ENCODE measurements at regions not wholly inside any gene's neighbourhood (a gene's known extent, or its start where the extent isn't known, plus 50 kb on each side); places are given as distances from the start of the nearest gene placed in this dataset.

DNA sequence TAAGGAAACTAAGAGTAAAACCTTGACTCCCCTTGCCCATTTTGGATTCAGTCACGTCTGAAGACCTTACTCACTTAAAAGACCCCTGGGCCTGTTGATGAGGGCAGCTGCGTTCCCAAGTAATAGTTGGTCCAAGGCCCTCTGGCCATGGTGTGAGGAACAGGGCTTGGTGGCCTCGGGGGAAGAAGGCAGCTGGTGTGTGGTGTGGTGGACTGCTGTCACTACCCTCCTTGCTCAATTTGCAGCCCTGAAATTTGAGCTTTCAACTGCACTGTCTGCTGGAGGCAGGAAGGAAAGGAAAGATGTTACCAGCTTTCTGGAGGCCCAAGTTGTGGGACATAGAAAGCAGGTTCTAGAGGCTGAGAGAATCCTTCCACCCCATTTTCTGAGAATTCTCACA lies 128.2 kb downstream of the SLC38A6 start:
- FAIRE-seq (no peak), DNase-seq (ENCODE audit: low spot score) (no peak)

DNA sequence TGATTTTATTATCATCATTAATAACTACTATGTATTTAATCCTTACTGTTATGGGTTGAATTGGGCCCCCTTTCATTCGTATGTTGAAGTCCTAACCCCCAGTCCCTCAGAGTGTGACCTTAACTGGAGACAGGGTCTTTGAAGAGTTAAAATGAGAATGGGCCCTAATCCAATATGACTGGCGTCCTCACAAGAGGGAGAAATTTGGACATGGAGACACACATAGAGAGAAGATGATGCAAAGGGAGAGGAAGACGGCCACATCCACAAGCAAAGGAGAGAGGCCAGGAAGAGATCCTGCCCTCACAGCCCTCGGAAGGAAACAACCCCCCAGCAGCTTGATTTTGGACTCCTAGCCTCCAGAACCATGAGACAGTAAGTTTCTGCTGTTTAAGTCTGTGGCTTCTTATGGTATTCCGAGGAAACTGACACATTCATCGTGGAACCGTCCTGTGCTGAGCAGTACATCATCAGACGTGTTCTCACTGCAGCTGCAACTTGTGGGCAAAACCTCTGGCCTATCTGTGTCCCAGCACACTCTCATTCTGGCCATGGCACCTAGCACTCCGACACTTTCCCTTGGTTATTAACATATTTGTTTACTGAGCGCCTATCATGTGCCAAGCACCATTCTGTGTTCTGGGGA lies 127.6 kb downstream of the SLC38A6 start:
- DNase-seq (ENCODE audit: low spot score): no peak
- no peak for FAIRE-seq

DNA sequence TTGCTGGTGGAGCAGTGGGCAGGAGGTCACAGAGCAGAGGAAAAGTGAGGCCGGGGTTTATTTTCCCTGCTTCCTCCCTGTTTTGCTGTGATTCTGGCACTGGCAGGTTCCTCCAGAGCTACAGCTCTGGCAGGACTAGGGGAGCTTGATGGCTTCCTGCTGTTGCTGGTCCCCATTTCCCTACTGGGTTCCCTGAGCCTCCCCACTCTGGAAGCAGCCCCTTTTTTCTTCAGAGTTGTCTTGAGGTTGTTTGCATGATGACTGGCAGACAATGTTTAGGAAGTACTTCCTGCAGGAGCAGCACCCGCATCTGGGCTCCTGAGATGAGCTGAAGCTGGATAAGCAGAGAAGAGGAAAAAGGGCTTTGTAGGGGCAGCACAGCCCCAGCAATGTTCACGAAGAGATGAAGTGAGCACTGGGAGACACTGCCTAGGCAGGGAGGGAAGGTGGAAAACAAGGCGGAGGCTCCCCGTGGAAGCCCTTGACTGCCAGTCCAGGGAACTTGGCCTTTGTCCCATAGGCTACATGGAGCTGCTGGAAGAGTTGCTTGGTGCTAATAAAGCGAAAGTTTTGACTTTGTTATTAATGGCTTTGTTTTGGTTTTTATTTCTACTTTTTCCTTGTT lies 126.9 kb downstream of the SLC38A6 start:
- DNase-seq (ENCODE audit: low spot score) (no peak), FAIRE-seq (no peak)

DNA sequence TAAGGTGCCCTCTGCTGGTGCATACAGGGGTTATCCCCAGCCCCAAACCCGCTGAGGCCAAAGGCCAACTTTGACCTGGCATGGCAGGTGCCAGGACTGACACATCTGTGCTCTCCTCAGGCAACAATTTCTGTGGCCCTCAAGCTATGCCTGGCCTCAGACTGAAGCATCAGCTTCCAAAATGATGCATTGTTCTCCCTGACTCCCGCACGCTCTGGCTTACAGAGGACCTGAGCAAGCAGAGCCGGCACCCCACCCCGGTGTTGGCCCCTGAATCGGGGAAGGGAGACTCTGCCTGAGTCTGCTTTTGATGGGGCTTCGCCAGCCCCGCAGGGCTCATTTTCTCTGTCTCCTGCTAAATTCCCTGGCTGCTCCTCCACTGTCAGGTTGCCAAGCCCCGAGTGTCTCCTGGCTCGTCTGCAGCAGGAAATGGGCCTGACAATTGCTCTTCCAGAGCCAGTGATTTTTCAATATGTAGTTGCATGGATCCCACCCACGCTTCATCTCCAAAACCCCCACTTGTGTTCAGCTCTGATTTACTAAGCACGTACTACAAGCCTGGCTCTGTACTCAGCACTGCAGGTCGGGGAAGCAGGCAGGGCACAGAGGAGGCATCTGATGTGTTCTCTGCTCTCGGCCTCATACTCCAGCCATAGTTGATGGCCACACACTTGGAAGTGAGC lies 126.1 kb downstream of the SLC38A6 start:
- no peak for DNase-seq (ENCODE audit: low spot score)
- no peak for FAIRE-seq

- no peak for DNase-seq (ENCODE audit: low spot score)
- FAIRE-seq: no peak
Measured at GRCh38 chr14:61106271-61106958, 125.4 kb downstream of the SLC38A6 start.

GRCh38 chr14:61104358-61104757 lies 123.3 kb downstream of the SLC38A6 start:
- FAIRE-seq (no peak), DNase-seq (ENCODE audit: low spot score) (no peak)

- DNase-seq (ENCODE audit: low spot score): peak; percentile 87
- peak; percentile 70 for FAIRE-seq
Measured at GRCh38 chr14:61103541-61104339, 122.7 kb downstream of the SLC38A6 start.

DNA sequence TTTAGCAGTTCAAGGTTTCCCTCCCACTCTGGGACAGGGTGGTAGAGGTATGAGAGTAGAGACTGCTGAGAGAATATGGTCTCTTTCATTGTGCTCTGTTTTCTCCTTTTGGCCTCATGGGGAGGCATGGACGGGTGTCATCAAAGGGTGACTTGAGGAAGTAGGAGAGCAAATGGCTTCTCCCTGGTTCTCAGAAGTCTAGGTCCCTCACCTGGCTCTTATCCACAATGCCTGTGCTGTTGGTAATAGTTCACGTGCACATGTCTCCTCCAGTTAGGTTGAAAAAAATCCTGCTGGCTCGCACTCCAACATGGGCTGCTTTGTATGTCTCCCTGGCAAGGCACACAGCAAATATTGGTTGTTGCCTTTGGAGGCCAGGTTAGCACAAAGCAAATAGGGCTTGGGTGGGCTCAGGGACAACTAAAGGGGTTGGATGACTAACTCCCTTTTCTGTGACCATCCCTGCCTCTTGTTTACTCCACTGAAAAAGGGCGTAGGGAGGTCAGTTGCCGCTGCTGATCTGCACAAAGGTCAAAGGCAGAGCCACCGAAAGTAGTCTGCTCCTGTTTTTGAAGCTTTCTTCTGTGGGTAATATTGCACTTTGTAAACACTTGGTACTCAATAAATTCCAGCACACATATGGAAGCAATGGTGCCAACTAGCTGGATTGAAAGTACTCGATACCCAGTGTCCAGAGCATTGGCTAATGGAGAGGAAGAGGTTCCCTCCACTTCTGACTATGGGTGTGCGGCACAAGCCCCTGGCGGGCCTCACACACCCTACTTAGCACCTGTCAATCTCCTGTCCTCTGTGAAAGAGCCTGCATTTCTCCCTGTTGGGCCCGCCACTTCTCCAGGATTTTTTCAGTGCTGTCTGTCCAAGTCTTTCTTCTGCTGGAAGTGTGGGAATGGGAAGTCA lies 121.8 kb downstream of the SLC38A6 start:
- DNase-seq (ENCODE audit: low spot score) (no peak), FAIRE-seq (no peak)

Measured in RCC 7860 (cell line).